ENCODE measurements at regions not wholly inside any gene's neighbourhood (a gene's known extent, or its start where the extent isn't known, plus 50 kb on each side); places are given as distances from the start of the nearest gene placed in this dataset.

DNA sequence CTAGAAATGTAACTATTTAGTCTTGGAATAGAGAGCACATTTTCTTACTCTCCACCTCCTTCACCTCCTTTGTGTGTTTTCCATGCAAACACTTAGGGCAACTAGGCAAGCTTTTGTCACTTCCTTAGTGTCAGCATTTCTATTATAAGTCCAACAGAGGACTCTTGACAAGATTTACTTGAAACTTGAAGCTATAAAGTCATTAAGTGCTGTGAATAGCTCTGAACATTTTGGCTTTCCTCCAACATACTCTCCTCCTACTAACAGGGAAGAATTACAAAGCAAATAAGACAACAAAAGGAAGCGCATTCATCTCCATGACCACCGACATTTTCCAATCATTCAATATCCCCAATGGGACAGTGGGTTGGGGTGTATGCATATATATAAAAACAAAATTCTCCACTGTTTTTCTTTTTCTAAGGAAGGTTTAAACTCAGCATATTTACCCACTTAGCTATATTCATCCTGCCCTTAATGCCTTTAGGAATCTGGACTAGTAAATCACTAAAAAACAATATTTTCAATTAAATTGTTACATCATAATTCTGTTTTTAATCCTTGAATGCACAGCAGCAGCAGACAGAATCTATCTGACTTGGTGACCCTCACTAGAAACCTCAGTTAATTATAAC lies 264.6 kb downstream of the SNCA start:
- FAIRE-seq, result no peak
- no peak for TF ChIP-seq POLR2A (IDR thresholded peaks at IDR 0.05; ENCODE audit: low read depth, low read length)
- TF ChIP-seq POLR2AphosphoS5 (IDR thresholded peaks at IDR 0.05; ENCODE audit: low read depth, low read length), result no peak
- no peak for TF ChIP-seq TAF1 (IDR thresholded peaks at IDR 0.05; ENCODE audit: borderline replicate concordance, low read depth, low read length)
- no peak for DNase-seq (ENCODE audit: insufficient read length)

DNA sequence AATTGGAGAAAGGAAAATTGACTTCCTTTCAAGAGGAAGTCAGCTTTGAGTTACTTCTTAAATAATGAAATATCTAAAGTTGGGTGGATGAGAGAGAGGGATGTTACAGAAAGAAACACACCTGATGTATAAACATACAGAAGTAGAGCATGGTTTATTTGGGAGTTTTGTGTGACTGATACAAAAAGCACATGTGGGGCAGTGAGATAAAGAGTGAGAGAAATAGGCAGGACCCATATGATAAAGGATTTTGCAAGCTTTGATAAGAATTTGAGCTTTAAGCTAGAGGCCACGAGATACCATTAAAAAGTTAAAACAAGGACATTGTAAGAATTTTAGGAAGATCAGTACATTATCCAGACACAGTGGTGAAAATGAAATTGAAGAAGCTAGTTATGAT lies 263.3 kb upstream of the GPRIN3 start:
- TF ChIP-seq POLR2AphosphoS5 (IDR thresholded peaks at IDR 0.05; ENCODE audit: low read depth, low read length) (no peak), TAF1 (IDR thresholded peaks at IDR 0.05; ENCODE audit: borderline replicate concordance, low read depth, low read length) (no peak)
- no peak for DNase-seq (ENCODE audit: insufficient read length)
- no peak for FAIRE-seq

DNA sequence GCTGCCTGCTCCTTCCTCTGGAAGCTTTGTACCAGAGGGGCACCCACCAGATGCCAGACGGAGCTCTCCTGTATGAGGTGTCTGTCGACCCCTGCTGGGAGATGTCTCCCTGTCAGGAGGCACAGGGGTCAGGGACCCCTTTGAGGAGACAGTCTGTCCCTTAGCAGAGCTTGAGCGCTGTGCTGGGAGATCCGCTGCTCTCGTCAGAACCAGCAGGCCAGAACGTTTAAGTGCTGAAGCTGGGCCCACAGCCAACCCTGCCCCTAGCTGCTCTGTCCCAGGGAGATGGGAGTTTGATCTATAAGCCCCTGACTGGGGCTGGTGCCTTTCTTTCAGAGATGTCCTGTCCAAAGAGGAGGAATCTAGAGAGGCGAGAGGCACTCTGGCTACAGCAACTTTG lies 260.3 kb upstream of the GPRIN3 start:
- TF ChIP-seq POLR2A (IDR thresholded peaks at IDR 0.05; ENCODE audit: low read depth, low read length) (no peak), TAF1 (IDR thresholded peaks at IDR 0.05; ENCODE audit: borderline replicate concordance, low read depth, low read length) (no peak), POLR2AphosphoS5 (IDR thresholded peaks at IDR 0.05; ENCODE audit: low read depth, low read length) (no peak)
- FAIRE-seq (no peak), DNase-seq (ENCODE audit: insufficient read length) (no peak)

DNA sequence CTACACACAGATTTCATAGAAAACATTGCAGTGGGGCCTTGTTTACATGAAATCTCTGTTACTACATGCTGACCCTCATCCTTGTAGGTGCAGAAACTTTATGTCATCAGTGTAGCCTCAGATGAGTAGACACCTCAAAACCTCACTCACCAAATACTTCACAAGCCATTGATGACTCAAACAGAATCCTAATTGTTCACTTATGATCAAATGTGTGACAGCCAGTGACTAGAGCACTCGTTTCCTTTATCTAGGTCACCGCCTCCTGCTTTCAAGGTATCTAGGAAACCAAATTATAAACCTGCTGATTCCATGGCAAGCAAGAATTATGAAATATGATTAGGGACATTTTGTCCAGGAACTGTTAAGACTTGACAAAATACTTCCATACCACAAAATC lies 255.8 kb upstream of the GPRIN3 start:
- TF ChIP-seq POLR2A (IDR thresholded peaks at IDR 0.05; ENCODE audit: low read depth, low read length), result no peak
- no peak for TF ChIP-seq POLR2AphosphoS5 (IDR thresholded peaks at IDR 0.05; ENCODE audit: low read depth, low read length)
- TF ChIP-seq TAF1 (IDR thresholded peaks at IDR 0.05; ENCODE audit: borderline replicate concordance, low read depth, low read length), result no peak
- DNase-seq (ENCODE audit: insufficient read length), result no peak
- FAIRE-seq, result no peak

DNA sequence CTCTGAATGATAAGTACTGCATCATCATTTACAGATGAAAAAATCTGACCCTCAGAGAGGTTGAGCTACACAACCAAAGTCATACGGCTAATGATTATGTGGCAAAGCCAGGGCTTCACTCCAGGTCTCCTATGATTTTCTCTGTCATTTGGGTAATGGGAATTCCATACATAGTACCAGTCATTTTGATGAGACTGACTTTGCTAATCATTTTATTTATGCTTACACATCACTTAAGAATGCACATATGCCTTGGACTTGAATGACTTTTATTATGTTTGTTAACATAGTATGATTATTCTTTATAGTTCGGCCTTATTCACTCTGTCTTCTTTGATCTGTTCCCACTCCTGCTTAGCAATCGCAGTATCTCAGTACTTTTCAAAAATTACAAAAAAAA lies 255.1 kb upstream of the GPRIN3 start:
- FAIRE-seq, result no peak
- TF ChIP-seq POLR2A (IDR thresholded peaks at IDR 0.05; ENCODE audit: low read depth, low read length), result no peak
- no peak for TF ChIP-seq POLR2AphosphoS5 (IDR thresholded peaks at IDR 0.05; ENCODE audit: low read depth, low read length)
- no peak for TF ChIP-seq TAF1 (IDR thresholded peaks at IDR 0.05; ENCODE audit: borderline replicate concordance, low read depth, low read length)
- no peak for DNase-seq (ENCODE audit: insufficient read length)

DNA sequence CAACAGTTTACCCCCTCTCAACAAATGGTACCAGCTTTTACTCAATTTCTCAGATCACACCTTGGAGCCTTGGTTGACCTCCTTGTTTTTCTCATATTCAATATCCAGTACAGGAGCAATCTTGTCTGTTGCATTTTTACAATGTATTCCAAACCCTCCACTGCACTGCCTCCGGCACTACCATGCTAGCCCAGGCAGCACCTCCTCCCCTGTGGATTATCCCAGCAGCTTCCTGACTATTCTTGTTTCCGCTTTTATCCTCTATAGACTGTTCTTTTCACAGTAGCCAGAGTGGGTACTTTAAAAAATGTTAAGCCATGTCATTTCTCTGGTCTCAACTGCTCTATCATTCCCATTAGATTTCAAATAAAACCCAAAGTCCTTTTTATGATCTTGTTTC lies 253.4 kb upstream of the GPRIN3 start:
- DNase-seq (ENCODE audit: insufficient read length) (no peak), FAIRE-seq (no peak)
- TF ChIP-seq POLR2A (IDR thresholded peaks at IDR 0.05; ENCODE audit: low read depth, low read length) (no peak), TAF1 (IDR thresholded peaks at IDR 0.05; ENCODE audit: borderline replicate concordance, low read depth, low read length) (no peak), POLR2AphosphoS5 (IDR thresholded peaks at IDR 0.05; ENCODE audit: low read depth, low read length) (no peak)

DNA sequence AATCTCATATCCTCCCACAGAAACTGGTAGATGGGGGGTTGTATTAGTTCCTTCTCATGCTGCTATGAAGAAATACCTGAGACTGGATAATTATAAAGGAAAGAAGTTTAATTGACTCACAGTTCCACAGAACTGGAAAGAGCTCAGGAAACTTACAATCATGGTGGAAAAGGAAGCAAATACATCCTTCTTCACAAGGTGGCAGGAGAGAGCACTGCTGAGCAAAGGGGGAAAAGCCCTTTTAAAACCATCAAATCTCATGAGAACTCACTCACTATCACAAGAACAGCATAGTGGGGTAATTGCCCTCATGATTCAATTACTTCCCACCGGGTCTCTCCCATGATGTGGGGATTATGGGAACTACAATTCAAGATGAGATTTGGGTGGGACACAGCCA lies 250.5 kb upstream of the GPRIN3 start:
- DNase-seq (ENCODE audit: insufficient read length) (no peak), FAIRE-seq (no peak)

DNA sequence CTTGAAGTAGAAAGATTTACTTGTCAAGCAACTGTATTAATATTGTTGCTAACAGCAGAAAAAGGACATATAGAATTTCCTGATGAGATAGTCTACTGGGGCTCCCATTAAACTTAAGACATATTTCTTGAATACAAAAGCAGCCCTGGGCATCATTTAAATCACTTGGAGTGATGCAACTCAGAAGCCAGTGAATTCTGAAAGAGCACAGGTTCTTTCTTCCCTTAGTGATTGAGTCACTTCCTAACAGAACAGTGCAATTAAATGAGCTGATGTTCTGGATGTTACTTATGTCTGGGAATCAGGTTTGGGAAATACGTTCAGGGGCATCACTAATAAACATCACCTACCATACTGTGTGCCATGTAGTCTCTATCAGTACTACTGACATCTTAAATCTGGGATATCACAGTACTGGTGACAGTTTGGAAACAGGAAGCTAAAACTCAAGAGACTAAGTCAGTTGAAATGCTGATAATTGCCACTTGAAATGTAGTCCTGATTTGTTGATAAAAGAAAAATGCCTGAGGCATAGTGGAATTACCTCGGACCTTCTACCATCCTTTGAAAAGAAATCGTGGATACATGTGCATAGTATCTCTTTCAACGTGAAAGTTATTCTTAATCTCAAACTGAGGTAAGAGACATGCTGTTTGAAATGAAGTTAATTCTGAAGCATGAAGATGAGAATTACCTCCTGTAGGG lies 249.2 kb upstream of the GPRIN3 start:
- no peak for TF ChIP-seq POLR2A (IDR thresholded peaks at IDR 0.05; ENCODE audit: low read depth, low read length)
- no peak for TF ChIP-seq POLR2AphosphoS5 (IDR thresholded peaks at IDR 0.05; ENCODE audit: low read depth, low read length)
- TF ChIP-seq TAF1 (IDR thresholded peaks at IDR 0.05; ENCODE audit: borderline replicate concordance, low read depth, low read length), result no peak
- no peak for FAIRE-seq
- no peak for DNase-seq (ENCODE audit: insufficient read length)

More for the DNA sequence above, 250.5 kb upstream of the GPRIN3 start:
- TF ChIP-seq POLR2AphosphoS5 (IDR thresholded peaks at IDR 0.05; ENCODE audit: low read depth, low read length), result no peak
- TF ChIP-seq TAF1 (IDR thresholded peaks at IDR 0.05; ENCODE audit: borderline replicate concordance, low read depth, low read length), result no peak
- TF ChIP-seq POLR2A (IDR thresholded peaks at IDR 0.05; ENCODE audit: low read depth, low read length), result no peak

DNA sequence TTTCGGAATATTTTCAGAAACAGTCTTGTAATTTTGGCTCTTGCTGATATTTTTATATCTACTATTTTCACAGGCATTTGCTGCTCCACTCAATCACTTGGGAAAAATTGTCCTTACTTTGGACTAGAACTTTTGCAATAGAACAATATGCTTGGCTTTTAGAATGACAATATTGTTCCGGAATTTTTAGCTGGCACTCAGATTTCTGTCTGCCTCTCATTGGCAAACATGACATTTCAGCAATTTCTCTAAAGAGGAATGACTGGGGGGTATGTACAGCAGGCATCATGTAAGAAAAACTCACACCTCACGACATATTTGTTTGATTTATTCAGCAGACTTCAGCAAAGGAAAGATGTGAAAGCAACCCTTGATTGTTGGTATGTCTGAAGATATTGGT lies 243.6 kb upstream of the GPRIN3 start:
- no peak for TF ChIP-seq POLR2A (IDR thresholded peaks at IDR 0.05; ENCODE audit: low read depth, low read length)
- no peak for TF ChIP-seq TAF1 (IDR thresholded peaks at IDR 0.05; ENCODE audit: borderline replicate concordance, low read depth, low read length)
- TF ChIP-seq POLR2AphosphoS5 (IDR thresholded peaks at IDR 0.05; ENCODE audit: low read depth, low read length), result no peak
- FAIRE-seq (no peak), DNase-seq (ENCODE audit: insufficient read length) (no peak)

DNA sequence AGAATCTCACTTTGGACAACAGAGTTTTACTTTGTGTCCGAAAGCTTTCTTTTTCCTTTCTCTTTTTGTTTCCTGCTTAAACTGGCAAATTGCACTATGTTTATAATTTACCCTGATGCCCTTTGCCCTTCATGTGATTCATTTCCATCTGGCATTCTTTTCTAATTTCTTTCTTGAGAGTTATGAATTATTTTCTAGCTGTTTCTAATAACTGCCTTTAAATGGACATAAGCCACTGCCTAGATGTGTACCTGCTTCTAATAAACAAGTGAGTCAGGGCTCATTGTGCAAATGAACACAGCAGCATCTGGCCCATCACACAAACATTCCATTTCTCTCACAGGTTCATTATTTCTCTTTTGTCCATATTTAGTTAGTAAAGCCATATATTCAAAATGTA lies 242.3 kb upstream of the GPRIN3 start:
- TF ChIP-seq POLR2AphosphoS5 (IDR thresholded peaks at IDR 0.05; ENCODE audit: low read depth, low read length), result no peak
- TF ChIP-seq TAF1 (IDR thresholded peaks at IDR 0.05; ENCODE audit: borderline replicate concordance, low read depth, low read length), result no peak
- no peak for TF ChIP-seq POLR2A (IDR thresholded peaks at IDR 0.05; ENCODE audit: low read depth, low read length)
- FAIRE-seq, result no peak
- DNase-seq (ENCODE audit: insufficient read length), result no peak

DNA sequence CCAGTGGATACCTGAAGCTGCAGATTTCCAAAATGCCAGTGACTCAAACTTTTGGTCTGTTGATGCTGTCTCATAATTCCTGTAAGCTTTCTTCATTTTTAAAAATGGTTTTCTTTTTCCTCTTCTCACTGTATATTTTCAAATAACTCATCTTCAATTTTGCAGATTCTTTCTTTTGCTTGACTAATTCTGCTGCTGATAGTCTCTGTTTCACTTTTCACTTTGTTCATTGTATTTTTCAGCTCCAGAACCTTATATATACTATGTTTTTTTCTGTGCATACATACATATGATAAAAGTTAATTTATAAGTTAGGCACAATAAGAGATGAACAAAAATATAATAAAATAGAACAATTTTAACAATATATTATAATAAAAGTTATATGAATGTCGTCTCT lies 237.7 kb upstream of the GPRIN3 start:
- no peak for FAIRE-seq
- TF ChIP-seq TAF1 (IDR thresholded peaks at IDR 0.05; ENCODE audit: borderline replicate concordance, low read depth, low read length) (no peak), POLR2A (IDR thresholded peaks at IDR 0.05; ENCODE audit: low read depth, low read length) (no peak), POLR2AphosphoS5 (IDR thresholded peaks at IDR 0.05; ENCODE audit: low read depth, low read length) (no peak)

DNA sequence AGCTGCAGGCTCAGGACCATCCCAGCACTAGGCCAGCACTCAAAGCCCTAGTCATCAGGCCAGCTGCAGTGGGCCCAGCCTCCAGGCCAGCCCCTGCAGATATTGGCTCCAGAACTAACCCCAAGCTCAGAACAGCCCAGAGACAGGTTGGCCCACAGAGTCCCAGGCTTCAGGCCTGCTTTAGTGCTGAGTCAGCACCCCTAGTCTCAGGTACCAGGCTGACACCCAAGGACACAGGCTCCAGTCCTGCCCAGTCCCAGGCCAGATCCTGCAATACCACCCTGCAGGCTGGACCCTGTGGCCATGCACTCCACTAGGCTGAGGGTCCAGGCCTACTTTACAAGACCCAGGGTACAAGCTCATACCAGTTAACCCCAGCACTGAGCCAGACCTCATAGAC lies 234.4 kb upstream of the GPRIN3 start:
- FAIRE-seq, result no peak
- no peak for TF ChIP-seq POLR2A (IDR thresholded peaks at IDR 0.05; ENCODE audit: low read depth, low read length)
- no peak for TF ChIP-seq TAF1 (IDR thresholded peaks at IDR 0.05; ENCODE audit: borderline replicate concordance, low read depth, low read length)
- TF ChIP-seq POLR2AphosphoS5 (IDR thresholded peaks at IDR 0.05; ENCODE audit: low read depth, low read length), result no peak
- DNase-seq (ENCODE audit: insufficient read length), result no peak

More for the DNA sequence above, 237.7 kb upstream of the GPRIN3 start:
- DNase-seq (ENCODE audit: insufficient read length), result no peak

All from GM12892 (cell line).